ENCODE measurements at regions not wholly inside any gene's neighbourhood (a gene's known extent, or its start where the extent isn't known, plus 50 kb on each side); places are given as distances from the start of the nearest gene placed in this dataset.

GRCh38 chr3:66107855-66108254 lies 69.1 kb upstream of the MAGI1 start:
- Mint-ChIP-seq H3K27me3 (ENCODE audit: low read depth) (no peaks in the 10 kb centered on the region), H3K4me3 (no peak overlapping the region), H3K9me3 (no peaks in the 10 kb centered on the region), H3K27ac (ENCODE audit: unreplicated experiment) (peak overlapping the region; percentile 45), H3K4me1 (peaks cover 14% of the 10 kb centered on the region), H3K36me3 (ENCODE audit: low read depth) (no peaks in the 10 kb centered on the region)
- no peak for DNase-seq (ENCODE audit: low read depth, low spot score)
- no peak for TF ChIP-seq CTCF (conservative IDR thresholded peaks at IDR 0.05)

- H3K36me3 Mint-ChIP-seq (ENCODE audit: low read depth) = no peaks in the 10 kb centered on the region
- H3K27ac Mint-ChIP-seq (ENCODE audit: unreplicated experiment) = no peak overlapping the region
- DNase-seq (ENCODE audit: low read depth, low spot score) = no peak
- no peak for TF ChIP-seq CTCF (conservative IDR thresholded peaks at IDR 0.05)
- H3K4me3 Mint-ChIP-seq = no peak overlapping the region
- no peaks in the 10 kb centered on the region for H3K27me3 Mint-ChIP-seq (ENCODE audit: low read depth)
- no peaks in the 10 kb centered on the region for H3K9me3 Mint-ChIP-seq
- H3K4me1 Mint-ChIP-seq = peaks cover 14% of the 10 kb centered on the region
Measured at GRCh38 chr3:66106788-66107187, 68.1 kb upstream of the MAGI1 start.

GRCh38 chr3:66104535-66104934 lies 65.8 kb upstream of the MAGI1 start:
- no peak for TF ChIP-seq CTCF (conservative IDR thresholded peaks at IDR 0.05)
- no peak overlapping the region for H3K4me3 Mint-ChIP-seq
- H3K27ac Mint-ChIP-seq (ENCODE audit: unreplicated experiment) = peak overlapping the region; percentile 81
- no peak for DNase-seq (ENCODE audit: low read depth, low spot score)
- H3K36me3 Mint-ChIP-seq (ENCODE audit: low read depth) = no peaks in the 10 kb centered on the region
- H3K4me1 Mint-ChIP-seq = peaks cover 21% of the 10 kb centered on the region
- no peaks in the 10 kb centered on the region for H3K9me3 Mint-ChIP-seq
- H3K27me3 Mint-ChIP-seq (ENCODE audit: low read depth) = no peaks in the 10 kb centered on the region

GRCh38 chr3:66103729-66104128 lies 65.0 kb upstream of the MAGI1 start:
- H3K27ac Mint-ChIP-seq (ENCODE audit: unreplicated experiment) = no peak overlapping the region
- peaks cover 26% of the 10 kb centered on the region for H3K4me1 Mint-ChIP-seq
- DNase-seq (ENCODE audit: low read depth, low spot score) = no peak
- no peaks in the 10 kb centered on the region for H3K36me3 Mint-ChIP-seq (ENCODE audit: low read depth)
- no peaks in the 10 kb centered on the region for H3K27me3 Mint-ChIP-seq (ENCODE audit: low read depth)
- H3K4me3 Mint-ChIP-seq = no peak overlapping the region
- no peak for TF ChIP-seq CTCF (conservative IDR thresholded peaks at IDR 0.05)
- H3K9me3 Mint-ChIP-seq = no peaks in the 10 kb centered on the region

GRCh38 chr3:66101901-66102300 lies 63.2 kb upstream of the MAGI1 start:
- Mint-ChIP-seq H3K4me1 (peaks cover 24% of the 10 kb centered on the region), H3K4me3 (no peak overlapping the region), H3K36me3 (ENCODE audit: low read depth) (no peaks in the 10 kb centered on the region), H3K27ac (ENCODE audit: unreplicated experiment) (no peak overlapping the region), H3K9me3 (no peaks in the 10 kb centered on the region), H3K27me3 (ENCODE audit: low read depth) (no peaks in the 10 kb centered on the region)
- TF ChIP-seq CTCF (conservative IDR thresholded peaks at IDR 0.05) = no peak
- no peak for DNase-seq (ENCODE audit: low read depth, low spot score)

GRCh38 chr3:66099541-66100065 lies 60.9 kb upstream of the MAGI1 start:
- H3K9me3 Mint-ChIP-seq = peaks cover 8% of the 10 kb centered on the region
- no peak overlapping the region for H3K4me3 Mint-ChIP-seq
- TF ChIP-seq CTCF (conservative IDR thresholded peaks at IDR 0.05) = no peak
- peaks cover 18% of the 10 kb centered on the region for H3K4me1 Mint-ChIP-seq
- no peak overlapping the region for H3K27ac Mint-ChIP-seq (ENCODE audit: unreplicated experiment)
- H3K36me3 Mint-ChIP-seq (ENCODE audit: low read depth) = no peaks in the 10 kb centered on the region
- no peak for DNase-seq (ENCODE audit: low read depth, low spot score)
- H3K27me3 Mint-ChIP-seq (ENCODE audit: low read depth) = no peaks in the 10 kb centered on the region
